ENCODE measurements at regions not wholly inside any gene's neighbourhood (a gene's known extent, or its start where the extent isn't known, plus 50 kb on each side); places are given as distances from the start of the nearest gene placed in this dataset.

DNA sequence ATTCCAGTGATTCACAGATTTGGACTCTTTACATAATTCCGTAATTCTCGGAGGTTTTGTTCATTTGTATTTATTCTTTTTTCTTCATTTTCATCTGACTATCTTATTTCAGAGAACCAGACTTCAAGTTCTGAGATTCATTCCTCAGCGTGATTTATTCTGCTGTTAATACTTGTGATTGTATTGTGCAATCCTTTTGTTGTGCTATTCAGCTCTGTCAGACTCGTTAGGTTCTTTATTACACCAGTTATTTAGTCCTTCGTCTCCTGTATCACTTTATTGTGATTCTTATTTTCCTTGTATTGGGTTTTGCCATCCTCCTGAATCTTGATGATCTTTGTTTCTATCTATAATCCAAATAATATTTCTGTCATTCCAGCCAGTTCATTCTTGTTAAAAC is 529.3 kb upstream of the LRRTM4 start:
- TF ChIP-seq, protein P1, sequence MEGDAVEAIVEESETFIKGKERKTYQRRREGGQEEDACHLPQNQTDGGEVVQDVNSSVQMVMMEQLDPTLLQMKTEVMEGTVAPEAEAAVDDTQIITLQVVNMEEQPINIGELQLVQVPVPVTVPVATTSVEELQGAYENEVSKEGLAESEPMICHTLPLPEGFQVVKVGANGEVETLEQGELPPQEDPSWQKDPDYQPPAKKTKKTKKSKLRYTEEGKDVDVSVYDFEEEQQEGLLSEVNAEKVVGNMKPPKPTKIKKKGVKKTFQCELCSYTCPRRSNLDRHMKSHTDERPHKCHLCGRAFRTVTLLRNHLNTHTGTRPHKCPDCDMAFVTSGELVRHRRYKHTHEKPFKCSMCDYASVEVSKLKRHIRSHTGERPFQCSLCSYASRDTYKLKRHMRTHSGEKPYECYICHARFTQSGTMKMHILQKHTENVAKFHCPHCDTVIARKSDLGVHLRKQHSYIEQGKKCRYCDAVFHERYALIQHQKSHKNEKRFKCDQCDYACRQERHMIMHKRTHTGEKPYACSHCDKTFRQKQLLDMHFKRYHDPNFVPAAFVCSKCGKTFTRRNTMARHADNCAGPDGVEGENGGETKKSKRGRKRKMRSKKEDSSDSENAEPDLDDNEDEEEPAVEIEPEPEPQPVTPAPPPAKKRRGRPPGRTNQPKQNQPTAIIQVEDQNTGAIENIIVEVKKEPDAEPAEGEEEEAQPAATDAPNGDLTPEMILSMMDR (conservative IDR thresholded peaks at IDR 0.05): no peak
- TF ChIP-seq EZH2 (IDR thresholded peaks at IDR 0.05; ENCODE audit: low read depth): no peak

All from PC-9 (cell line).